Suprapubic skin (tissue), 3 donors: ENCODE measurements at regions not wholly inside any gene's neighbourhood (a gene's known extent, or its start where the extent isn't known, plus 50 kb on each side); places are given as distances from the start of the nearest gene placed in this dataset.

Source experiments
- EP300 ChIP-seq: sonication (generic); formaldehyde crosslinking; IDR thresholded peaks from one replicate; pipeline ENCODE4 v1.6.1; 2017; ENCODE audit warnings: antibody characterized with exemption
- POLR2A ChIP-seq, 2 donors: fragments of 450-650 bp; IDR thresholded peaks; one replicate each; pipeline ENCODE4 v1.6.1; 2017; ENCODE audit warnings: antibody characterized with exemption in 2 of 2, mild to moderate bottlenecking in 2 of 2, moderate library complexity in 2 of 2
- TF ChIP-seq, protein P1 (sequence below), 2 donors: fragments of 200-600 bp in 1 of 2; fragments of 450-650 bp in 1 of 2; sonication (generic) in 1 of 2; IDR thresholded peaks; one replicate each; pipeline ENCODE4 v1.5.1; 2016 to 2019; ENCODE audit warnings: antibody characterized with exemption in 2 of 2, mild to moderate bottlenecking in 1 of 2, moderate library complexity in 1 of 2

- TF ChIP-seq, protein P1, sequence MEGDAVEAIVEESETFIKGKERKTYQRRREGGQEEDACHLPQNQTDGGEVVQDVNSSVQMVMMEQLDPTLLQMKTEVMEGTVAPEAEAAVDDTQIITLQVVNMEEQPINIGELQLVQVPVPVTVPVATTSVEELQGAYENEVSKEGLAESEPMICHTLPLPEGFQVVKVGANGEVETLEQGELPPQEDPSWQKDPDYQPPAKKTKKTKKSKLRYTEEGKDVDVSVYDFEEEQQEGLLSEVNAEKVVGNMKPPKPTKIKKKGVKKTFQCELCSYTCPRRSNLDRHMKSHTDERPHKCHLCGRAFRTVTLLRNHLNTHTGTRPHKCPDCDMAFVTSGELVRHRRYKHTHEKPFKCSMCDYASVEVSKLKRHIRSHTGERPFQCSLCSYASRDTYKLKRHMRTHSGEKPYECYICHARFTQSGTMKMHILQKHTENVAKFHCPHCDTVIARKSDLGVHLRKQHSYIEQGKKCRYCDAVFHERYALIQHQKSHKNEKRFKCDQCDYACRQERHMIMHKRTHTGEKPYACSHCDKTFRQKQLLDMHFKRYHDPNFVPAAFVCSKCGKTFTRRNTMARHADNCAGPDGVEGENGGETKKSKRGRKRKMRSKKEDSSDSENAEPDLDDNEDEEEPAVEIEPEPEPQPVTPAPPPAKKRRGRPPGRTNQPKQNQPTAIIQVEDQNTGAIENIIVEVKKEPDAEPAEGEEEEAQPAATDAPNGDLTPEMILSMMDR (IDR thresholded peaks at IDR 0.05), result no peak
- no peak for TF ChIP-seq EP300
- TF ChIP-seq POLR2A (IDR thresholded peaks at IDR 0.05), result no peak
These were observed 993.1 kb upstream of the CNTN5 start for GRCh38 chr11:98027652-98028051.
